ENCODE measurements at regions not wholly inside any gene's neighbourhood (a gene's known extent, or its start where the extent isn't known, plus 50 kb on each side); places are given as distances from the start of the nearest gene placed in this dataset.
"Not testable (repeated sequence)": the region's sequence is repeated elsewhere in the genome, so short reads cannot be mapped to it uniquely, and the experiment has no call there.

- DNase-seq (ENCODE audit: missing footprints), result no peak
- no peak for ATAC-seq
- intact Hi-C loops (cut with DNase I), result no loop called here
Observed at GRCh38 chr12:126418400-126418799, 1353.2 kb downstream of the AACS start.

GRCh38 chr12:126419131-126419530 is 1353.9 kb downstream of the AACS start:
- DNase-seq (ENCODE audit: missing footprints) (no peak), ATAC-seq (no peak)
- intact Hi-C loops (cut with DNase I), result no loop called here

GRCh38 chr12:126424696-126425095 is 1359.5 kb downstream of the AACS start:
- ATAC-seq, result no peak
- intact Hi-C loops (cut with DNase I), result no loop called here
- DNase-seq (ENCODE audit: missing footprints), result no peak

GRCh38 chr12:126425264-126425663 is 1360.0 kb downstream of the AACS start:
- ATAC-seq (no peak), DNase-seq (ENCODE audit: missing footprints) (no peak)
- intact Hi-C loops (cut with DNase I), result no loop called here

- DNase-seq (ENCODE audit: missing footprints) (no peak), ATAC-seq (no peak)
- intact Hi-C loops (cut with DNase I), result no loop called here
Observed at GRCh38 chr12:126428769-126429168, 1363.5 kb downstream of the AACS start.

- intact Hi-C loops (cut with DNase I), result no loop called here
- ATAC-seq, result no peak
- DNase-seq (ENCODE audit: missing footprints), result no peak
Observed at GRCh38 chr12:126430921-126431320, 1365.7 kb downstream of the AACS start.

GRCh38 chr12:126431767-126432166 is 1366.5 kb downstream of the AACS start:
- intact Hi-C loops (cut with DNase I), result no loop called here
- no peak for DNase-seq (ENCODE audit: missing footprints)
- ATAC-seq, result no peak

- no peak for DNase-seq (ENCODE audit: missing footprints)
- ATAC-seq, result no peak
- intact Hi-C loops (cut with DNase I), result no loop called here
Observed at GRCh38 chr12:126432780-126433179, 1367.5 kb downstream of the AACS start.

GRCh38 chr12:126434412-126434985 is 1369.3 kb downstream of the AACS start:
- intact Hi-C loops (cut with DNase I), result no loop called here
- DNase-seq (ENCODE audit: missing footprints), result no peak
- ATAC-seq, result no peak

- DNase-seq (ENCODE audit: missing footprints), result no peak
- intact Hi-C loops (cut with DNase I), result no loop called here
Observed at GRCh38 chr12:126436041-126436440, 1370.8 kb downstream of the AACS start.

GRCh38 chr12:126437934-126438333 is 1372.7 kb downstream of the AACS start:
- ATAC-seq (no peak), DNase-seq (ENCODE audit: missing footprints) (no peak)
- intact Hi-C loops (cut with DNase I), result no loop called here

More at GRCh38 chr12:126436041-126436440, 1370.8 kb downstream of the AACS start:
- no peak for ATAC-seq

- DNase-seq (ENCODE audit: missing footprints) (no peak), ATAC-seq (no peak)
- intact Hi-C loops (cut with DNase I), result no loop called here
Observed at GRCh38 chr12:126443977-126444376, 1378.7 kb downstream of the AACS start.

GRCh38 chr12:126447346-126447745 is 1382.1 kb downstream of the AACS start:
- ATAC-seq, result no peak
- no peak for DNase-seq (ENCODE audit: missing footprints)
- intact Hi-C loops (cut with DNase I), result no loop called here

GRCh38 chr12:126451809-126452208 is 1386.6 kb downstream of the AACS start:
- DNase-seq (ENCODE audit: missing footprints) (no peak), ATAC-seq (no peak)
- intact Hi-C loops (cut with DNase I), result no loop called here

- ATAC-seq; intact Hi-C loops (cut with DNase I); DNase-seq (ENCODE audit: missing footprints): not testable (repeated sequence)
Observed at GRCh38 chr12:126452686-126453085, 1387.5 kb downstream of the AACS start.

- DNase-seq (ENCODE audit: missing footprints), result no peak
- intact Hi-C loops (cut with DNase I), result no loop called here
Observed at GRCh38 chr12:126454581-126454980, 1389.3 kb downstream of the AACS start.

GRCh38 chr12:126457776-126458175 is 1392.5 kb downstream of the AACS start:
- intact Hi-C loops (cut with DNase I), result no loop called here
- ATAC-seq (no peak), DNase-seq (ENCODE audit: missing footprints) (no peak)

More at GRCh38 chr12:126454581-126454980, 1389.3 kb downstream of the AACS start:
- no peak for ATAC-seq

GRCh38 chr12:126464153-126464552 is 1398.9 kb downstream of the AACS start:
- intact Hi-C loops (cut with DNase I), result no loop called here
- ATAC-seq, result no peak
- no peak for DNase-seq (ENCODE audit: missing footprints)

- ATAC-seq (no peak), DNase-seq (ENCODE audit: missing footprints) (no peak)
- intact Hi-C loops (cut with DNase I), result no loop called here
Observed at GRCh38 chr12:126469211-126469610, 1404.0 kb downstream of the AACS start.

- ATAC-seq, result no peak
- no peak for DNase-seq (ENCODE audit: missing footprints)
- intact Hi-C loops (cut with DNase I), result no loop called here
Observed at GRCh38 chr12:126474703-126475102, 1409.5 kb downstream of the AACS start.

- DNase-seq (ENCODE audit: missing footprints), result no peak
- no peak for ATAC-seq
- intact Hi-C loops (cut with DNase I), result no loop called here
Observed at GRCh38 chr12:126480451-126480850, 1415.2 kb downstream of the AACS start.
